DOHH2 (cell line): ENCODE measurements at regions not wholly inside any gene's neighbourhood (a gene's known extent, or its start where the extent isn't known, plus 50 kb on each side); places are given as distances from the start of the nearest gene placed in this dataset.

Source experiments
- EZH2phosphoT487 ChIP-seq: fragments of 200-600 bp; sonication (generic); IDR thresholded peaks from 2 replicates; pipeline ENCODE4 v1.6.1; 2017; ENCODE audit warnings: borderline replicate concordance, mild to moderate bottlenecking, antibody characterized with exemption, low read length, moderate library complexity, mixed read lengths
- TF ChIP-seq, protein P1 (sequence below): fragments of 200-600 bp; sonication (generic); IDR thresholded peaks from one replicate; pipeline ENCODE4 v1.5.1; 2014; ENCODE audit warnings: antibody characterized with exemption, mild to moderate bottlenecking, low read depth, low read length; ENCODE audit not compliant: poor library complexity, severe bottlenecking

DNA sequence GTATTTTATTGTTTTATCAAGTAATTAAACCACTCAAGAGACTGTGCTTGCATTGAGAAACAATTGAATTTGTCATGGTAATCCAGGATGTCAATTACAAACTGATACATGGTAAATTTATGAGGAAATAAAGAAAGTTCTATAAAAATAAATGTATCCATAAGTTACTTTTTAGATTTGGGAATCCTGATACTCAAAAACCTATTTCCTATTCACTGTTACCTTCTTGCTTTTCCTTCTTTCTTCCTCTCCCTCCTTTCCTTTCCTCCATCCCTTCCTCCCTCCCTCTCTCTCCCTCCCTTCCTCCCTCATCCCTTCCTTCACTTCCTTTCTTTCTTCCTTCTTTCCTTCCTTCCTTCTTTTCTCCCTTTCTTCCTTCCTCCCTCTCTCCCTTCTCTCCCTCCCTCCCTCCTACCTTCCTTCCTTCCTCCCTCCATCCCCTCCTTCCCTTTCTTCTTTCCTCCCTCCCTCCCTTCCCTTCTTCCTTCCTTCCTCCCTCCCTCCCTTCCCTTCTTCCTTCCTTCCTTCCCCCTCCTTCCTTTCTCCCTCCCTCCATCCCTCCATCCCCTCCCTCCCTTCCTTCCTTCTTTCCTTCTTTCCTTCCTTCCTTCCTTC lies 1299.1 kb upstream of the ZEB2 start:
- TF ChIP-seq, protein P1, sequence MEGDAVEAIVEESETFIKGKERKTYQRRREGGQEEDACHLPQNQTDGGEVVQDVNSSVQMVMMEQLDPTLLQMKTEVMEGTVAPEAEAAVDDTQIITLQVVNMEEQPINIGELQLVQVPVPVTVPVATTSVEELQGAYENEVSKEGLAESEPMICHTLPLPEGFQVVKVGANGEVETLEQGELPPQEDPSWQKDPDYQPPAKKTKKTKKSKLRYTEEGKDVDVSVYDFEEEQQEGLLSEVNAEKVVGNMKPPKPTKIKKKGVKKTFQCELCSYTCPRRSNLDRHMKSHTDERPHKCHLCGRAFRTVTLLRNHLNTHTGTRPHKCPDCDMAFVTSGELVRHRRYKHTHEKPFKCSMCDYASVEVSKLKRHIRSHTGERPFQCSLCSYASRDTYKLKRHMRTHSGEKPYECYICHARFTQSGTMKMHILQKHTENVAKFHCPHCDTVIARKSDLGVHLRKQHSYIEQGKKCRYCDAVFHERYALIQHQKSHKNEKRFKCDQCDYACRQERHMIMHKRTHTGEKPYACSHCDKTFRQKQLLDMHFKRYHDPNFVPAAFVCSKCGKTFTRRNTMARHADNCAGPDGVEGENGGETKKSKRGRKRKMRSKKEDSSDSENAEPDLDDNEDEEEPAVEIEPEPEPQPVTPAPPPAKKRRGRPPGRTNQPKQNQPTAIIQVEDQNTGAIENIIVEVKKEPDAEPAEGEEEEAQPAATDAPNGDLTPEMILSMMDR = no peak
- no peak for TF ChIP-seq EZH2phosphoT487
